GM19035 (cell line): ENCODE measurements at regions not wholly inside any gene's neighbourhood (a gene's known extent, or its start where the extent isn't known, plus 50 kb on each side); places are given as distances from the start of the nearest gene placed in this dataset.

Experiments used
- ATAC-seq: cut with Tn5 transposase; IDR thresholded peaks from one replicate; pipeline ENCODE4 v1.9.1; 2021; ENCODE audit not compliant: unreplicated experiment

DNA sequence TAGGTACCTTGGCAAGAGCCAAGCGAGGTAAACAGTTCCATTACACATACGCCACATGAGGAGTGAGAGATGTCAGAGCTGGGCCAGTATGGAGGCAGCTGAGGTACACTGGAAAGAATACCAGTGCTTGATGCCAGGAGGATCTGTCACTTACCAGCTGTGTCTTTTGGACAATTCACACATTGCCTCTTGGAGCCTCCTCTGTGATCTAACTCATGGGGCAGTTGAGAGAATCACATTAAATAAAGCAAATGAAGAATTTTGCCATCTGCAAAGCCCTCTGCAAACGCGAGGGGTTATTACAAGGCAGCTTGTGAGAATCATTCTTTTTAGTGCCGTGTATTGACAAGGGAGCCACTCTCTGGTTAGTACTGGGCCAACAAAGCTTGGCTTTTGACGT, 429.7 kb upstream of the KLF4 start:
- no peak for ATAC-seq

DNA sequence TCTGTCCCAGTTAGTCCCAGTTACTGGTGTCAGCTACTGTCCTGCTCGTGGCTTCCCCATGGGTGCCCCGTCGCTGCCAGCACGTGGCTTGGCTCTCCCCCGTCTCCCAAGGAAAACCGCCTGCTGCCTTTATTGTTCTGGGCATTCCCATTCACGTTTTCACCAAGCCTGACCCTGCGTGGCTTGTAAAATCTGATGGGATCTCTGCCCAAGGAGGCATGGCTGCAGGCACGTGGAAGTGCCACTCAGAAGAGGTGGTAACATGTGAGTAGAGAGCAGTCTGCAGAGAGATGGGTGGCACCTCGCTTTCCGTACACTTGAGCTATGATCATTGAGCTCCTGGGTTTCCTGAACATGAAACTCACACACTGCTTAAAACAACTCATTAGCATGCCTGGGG, 429.2 kb upstream of the KLF4 start:
- ATAC-seq: no peak

DNA sequence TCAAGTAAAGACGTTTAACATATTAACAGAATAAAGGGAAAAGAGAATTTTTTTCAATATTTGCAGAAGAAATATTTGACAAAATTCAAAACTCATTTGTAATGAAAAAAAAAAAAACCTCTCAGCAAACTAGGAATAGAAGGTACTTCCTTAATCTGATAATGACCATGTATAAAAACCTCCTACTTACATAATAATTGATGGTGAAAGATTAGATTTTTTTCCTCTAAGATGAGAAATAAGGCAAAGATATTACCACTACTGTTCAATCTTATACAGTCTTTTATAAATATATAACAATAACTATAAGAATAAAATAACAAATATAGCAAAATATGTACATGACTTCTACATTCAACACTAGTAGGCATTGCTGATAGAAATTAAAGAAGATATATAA, 424.6 kb upstream of the KLF4 start:
- no peak for ATAC-seq

DNA sequence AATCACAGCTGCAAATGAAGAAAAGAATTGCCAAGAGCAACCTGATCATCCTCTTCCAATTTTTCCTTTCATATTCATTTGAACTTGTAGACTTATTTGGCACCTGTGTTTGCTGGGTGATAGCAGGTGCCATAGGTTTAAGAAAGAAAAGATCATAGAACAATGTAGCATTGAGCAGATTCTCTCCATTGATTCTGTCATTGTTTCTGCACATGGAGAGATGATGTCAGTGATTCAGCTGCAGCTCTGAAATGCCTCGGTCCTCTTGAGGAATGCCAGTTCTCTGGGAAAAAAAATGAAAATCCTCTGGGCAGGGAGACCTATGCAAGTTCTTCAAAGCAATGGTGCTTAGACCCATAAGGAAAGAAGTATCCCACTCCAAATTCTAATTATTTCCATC, 418.1 kb upstream of the KLF4 start:
- no peak for ATAC-seq

DNA sequence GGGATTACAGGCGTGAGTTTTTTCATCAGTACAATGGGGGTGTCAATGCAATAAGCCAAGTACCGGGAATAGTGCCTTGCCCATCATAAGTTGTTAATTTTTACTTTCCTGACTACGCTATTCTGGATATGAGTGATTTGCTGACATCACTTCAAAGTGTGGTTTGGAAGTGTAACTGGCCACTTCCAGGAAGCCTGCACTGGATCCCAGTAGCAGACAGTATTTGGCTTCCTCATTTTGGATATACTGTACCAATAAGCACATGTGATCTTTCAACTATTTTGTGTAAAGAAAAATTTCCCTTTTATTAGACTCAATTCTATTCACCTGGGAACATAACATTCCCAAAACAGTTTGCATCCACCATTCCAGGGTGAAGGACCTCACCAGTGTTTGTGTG, 417.7 kb upstream of the KLF4 start:
- no peak for ATAC-seq

DNA sequence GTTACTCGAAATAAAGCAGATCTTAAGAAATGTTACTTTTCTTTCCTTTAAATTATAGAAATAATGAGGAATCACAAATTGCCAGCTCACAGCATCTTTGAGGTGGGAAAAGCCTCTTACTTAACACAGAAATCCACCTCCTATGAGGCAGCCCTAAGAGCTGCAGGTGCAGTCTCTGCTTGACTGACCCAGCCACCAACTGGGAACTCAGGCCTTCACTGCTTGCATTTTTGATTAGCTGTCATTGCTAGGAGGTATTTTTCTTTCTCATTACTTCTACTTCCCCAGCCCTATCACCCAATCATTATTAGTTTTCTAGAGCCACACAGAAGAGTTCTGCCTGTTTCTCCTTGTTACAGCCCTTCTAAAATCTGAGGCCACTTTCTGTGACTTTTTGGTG, 416.5 kb upstream of the KLF4 start:
- no peak for ATAC-seq

DNA sequence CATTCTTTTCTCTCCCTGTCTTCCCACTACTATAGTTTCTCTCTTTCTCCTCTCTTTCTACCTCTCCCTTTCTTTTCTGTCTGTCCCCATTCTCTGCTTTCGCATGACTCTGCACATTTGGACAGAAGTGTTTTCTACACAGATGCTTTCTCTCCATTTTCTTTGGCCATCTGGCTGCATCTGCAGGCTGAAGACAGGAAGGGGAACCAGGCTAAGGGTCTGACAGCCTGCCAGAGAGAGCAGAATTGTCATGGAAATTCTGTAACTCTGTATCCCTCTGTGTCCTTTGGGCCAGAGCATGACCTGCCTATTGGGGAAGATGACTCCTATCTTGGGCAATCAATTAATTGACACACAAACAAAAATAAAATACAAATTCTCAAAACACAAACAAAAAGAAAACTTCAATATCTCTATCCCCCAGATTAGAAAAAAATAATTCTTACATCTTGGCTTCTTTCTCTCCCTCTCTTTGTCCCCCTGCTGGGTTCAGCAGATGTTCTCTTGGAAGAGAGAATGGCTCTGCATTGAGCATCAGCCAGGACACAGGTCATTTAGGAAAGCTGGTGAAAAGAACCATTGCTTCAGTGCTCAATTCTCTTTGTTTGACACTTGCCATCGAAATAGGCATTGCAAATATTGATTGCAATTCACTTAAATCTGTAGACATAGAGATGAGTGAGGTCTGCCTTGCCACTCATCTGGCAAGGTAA, 415.9 kb upstream of the KLF4 start:
- ATAC-seq: no peak

DNA sequence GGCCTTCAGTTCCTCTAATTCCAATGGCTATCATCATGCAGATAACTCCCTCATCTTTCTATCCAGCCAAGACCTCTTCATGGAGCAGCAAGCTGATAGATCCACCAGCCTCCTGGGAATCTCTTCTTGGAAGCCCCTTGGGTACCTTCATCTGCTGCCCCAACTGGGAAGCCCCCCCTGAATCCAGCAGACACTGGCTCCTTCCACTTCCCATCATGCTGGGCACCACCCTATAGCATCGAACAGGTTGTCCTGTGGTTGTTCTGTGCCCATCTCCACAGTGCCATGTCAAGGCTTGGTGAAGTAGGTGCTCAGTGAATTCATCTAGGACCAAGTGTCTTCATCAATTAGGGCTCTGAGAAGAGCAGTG, 410.4 kb upstream of the KLF4 start:
- no peak for ATAC-seq

DNA sequence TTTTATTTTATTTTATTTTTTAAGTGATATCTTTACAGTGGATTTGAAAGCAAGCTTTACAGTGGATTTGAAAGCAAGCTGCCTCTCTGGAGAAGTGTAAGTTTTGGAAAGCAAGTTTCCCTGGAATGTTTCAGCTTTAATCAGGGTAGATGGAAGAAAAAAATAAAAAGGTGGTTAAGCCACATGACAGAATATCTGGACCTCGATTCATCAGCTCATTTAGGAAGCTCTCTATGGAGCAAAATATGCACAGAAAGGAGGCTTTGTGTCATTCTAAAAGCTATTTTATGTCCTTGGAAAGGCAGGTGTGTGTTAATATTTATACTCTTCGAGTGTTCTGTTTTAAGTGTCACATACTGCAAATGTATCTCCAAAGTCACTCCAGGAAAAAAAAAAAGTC, 409.2 kb upstream of the KLF4 start:
- ATAC-seq: no peak

DNA sequence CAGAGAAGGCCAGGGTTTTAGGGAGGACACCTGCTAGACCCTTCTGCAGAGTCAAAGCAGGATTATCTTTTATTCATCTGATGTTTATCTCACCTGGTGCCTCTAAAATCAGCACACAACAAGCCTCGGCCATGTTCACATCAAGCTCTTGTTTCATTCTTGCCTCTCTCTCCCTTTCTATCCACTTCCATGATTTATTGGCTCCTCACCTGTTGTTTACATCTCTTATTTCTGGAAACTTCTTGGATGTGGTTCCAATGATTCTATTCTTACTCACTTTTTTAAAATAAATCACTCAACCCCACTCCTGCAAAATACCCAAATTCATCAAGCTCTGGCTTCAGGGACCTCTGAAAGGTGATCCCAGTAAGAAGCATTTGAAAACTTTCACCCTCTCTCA, 407.0 kb upstream of the KLF4 start:
- ATAC-seq: no peak

DNA sequence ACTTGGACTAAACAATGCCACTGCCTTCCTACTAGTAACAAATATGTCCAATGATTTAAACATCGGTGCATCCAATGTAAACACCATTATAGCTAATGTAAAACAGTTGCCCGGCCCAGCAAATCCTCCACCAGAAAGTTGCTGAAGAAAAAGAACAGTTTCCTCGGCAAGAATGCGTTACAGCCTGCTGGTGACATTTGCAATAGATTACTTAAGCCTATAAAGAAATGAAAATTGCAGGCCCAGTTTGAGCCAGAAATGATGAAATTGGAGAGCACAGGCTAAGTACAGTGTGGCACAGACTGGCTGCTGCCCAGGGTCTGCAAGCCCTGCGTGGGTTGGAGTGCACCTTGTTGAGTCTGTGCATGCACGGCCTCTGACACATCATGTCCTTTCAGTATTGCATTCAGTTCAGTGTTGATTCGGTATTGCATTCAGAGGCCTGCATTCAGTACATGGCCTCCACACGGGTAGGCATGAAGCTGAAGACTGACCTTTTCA, 406.0 kb upstream of the KLF4 start:
- no peak for ATAC-seq

DNA sequence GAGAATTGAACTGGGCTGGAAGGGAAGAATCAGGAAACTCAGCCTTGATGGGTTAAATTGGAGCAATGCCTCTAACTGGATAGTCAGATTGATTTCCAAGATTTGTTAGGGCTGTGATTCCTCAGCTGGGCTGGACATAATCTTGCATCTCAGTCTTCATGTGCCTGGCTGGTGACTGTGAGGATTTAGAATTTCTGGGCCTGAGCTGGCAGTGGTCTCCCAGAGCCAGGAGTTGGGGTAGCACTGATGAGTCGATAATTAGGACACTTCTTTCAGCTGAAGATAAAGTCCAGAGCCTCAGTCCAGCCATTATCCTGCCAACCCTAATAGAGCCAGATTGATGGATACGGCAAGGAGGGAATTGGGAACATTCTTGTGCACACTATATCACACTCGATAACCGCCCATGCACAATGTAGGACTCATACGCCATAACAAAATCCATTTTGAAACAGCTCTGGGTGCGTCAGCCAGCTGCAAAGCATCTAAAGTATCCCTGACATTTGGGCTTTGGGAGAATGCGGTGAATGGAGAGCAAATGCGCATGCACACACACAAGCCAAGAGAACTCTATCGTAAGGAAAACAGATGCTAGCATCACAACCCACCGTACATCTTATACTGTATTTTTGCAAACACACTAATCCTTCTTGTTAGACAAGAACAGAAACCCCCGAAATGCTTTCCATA, 405.1 kb upstream of the KLF4 start:
- ATAC-seq: no peak

DNA sequence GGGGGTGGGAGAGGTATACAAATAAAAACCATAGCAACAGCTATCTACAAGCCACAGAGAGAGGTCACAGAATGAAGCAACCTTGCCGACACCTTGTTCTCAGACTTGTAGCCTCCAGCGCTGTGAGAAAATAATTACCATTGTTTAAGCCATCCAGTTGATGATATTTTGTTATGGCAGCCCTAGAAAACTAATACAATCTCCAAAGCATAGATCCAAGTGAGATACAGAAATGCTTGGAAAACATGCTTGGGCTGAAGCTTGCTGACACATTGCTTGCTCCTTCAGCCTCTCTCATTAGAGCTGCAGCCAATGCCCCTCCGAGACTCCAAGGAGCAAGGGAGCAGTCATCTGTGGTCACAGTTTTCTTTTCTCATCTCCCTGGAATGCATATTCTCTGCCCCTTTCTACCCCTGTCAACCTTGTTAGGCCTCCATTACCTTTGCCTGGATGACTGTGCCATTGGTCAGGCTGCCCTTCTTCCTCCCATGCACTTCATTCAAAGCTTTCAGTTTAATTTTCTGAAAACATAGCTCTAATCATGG, 401.4 kb upstream of the KLF4 start:
- no peak for ATAC-seq

DNA sequence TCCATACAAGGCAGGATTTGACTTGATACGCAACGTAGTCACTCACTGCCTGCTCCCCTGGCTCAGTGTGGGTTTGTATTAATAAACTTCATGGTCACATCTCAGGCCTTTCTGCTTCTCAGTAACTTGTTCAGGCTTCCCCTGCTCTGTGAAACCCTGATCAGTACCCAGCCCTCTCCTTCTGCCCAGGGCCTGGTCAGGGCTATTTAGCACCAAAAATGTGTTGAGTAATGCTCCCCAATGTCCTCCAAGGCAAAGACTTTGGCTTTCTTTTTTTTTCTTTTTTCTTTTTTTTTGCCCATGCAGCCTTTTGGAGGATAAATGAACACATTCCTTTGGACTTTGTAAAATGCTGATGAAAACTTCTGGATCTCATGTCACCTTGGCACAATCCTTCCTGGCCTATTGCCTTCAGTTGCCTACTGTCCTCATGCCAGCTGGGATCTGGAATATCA, 399.2 kb upstream of the KLF4 start:
- no peak for ATAC-seq

DNA sequence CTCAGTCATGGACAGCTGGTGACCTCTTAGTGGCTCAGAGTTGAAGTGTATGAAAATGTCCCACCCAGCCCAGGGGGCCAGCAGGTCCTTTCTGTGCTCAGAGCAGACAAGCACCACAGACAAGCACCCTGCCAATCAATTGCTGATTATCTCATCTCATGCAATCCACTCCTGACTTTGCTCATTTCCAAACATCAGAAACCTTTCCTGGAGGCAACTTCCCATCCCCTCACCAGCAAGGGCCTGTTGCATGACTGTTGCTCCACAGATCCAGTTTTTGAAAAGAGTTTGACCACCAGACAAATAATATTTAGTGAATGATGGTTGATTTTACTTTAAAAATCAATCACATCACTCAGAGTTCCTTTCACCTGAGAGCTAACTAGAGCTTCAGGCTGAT, 397.3 kb upstream of the KLF4 start:
- ATAC-seq: no peak

DNA sequence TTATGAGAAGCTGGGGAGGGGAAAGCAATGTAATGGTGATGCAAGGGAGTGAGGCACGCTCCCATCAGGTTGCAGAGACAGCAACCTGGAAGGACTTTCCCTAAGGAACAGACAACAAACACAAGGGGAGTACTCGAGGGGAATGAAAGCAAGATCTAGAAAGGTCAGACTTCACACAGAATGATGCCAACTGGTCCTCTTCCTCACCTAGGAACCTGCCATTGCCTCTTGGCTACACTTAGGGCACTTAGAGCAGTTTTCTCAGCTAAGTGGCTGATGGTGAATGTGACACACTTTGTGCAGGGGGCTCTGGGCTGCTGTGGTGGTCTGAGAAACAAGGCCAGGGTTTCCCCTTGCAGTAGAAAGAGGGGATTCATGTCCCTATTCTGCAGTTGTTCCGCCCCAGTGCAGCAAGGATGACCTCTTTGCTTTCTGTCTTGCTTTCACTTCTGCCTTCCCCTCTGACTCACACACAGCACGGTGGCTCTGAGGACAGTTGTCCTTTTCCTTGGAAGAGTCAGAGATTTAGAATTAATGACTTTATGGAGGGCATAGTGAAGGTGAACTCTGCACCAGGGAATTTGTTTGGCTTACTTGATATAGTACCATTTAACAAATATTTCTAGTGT, 394.0 kb upstream of the KLF4 start:
- peak; percentile 92 for ATAC-seq

DNA sequence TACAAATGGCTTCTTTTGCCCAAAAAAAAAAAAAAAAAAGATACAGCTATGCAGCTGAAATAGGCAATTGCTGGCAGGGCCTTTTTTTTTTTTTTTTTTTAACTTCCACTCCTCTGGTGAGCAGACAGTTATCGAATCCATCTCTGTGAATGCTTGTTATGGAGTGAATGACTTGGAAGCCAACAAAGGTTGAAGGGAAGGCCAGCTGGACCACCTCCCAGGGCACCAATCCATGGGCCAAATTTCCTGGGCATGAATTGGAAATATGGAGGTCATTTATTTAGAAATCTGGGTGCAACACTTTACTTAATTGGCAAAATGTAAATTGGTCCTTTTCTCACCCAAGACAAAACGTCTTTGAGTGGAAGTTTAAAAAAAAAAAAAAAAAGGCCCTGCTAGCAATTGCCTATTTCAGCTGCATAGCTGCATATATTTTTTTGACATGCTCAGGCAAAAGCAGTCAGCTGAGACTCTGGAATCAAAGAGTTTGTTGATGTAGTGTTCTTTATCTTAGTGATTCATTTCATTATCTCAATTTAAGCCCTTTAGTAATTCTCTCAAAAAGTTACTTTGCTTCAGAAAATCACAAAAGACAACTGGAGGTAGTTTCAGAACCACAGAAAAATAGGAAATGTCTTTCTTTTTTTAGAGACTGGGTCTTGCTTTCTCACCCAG, 392.2 kb upstream of the KLF4 start:
- no peak for ATAC-seq

DNA sequence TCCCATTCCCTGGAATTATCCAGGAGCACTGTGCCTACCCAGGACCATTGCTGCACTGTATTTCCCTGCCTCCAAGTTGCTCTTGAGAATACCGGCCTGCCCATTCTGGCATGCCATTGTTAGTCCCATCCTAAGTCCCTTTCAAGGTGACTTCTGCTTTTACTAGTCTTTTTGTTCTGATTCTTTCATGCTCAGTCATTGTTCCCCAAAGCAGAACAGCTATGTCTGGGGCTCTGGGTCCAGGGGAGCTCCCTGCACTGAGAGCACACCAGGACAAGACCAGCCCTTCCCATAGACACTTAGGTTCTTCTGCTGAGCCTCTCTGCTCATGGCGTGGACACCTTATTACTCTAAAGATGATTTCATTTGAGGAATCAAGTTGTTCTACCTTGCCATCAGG, 388.9 kb upstream of the KLF4 start:
- no peak for ATAC-seq

DNA sequence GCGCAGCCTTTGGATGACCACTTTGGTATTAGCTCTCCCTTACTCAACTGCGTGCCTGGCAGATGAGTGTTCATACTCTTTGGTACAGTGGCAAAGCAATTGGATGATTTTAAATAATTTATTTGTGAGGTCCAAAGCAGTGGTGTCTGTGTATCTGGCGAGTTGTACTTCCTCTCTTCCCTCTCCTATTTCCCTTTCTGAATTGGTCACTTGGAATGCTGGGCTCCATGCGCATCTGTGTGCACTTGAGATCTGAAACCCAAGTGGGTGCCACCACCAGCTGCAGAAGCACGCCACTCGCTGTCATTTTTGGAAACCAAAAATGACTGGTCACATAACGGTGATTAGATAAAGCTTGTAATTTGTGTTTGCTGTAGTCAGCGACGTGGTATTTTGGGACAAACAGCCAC, 386.0 kb upstream of the KLF4 start:
- ATAC-seq: no peak

DNA sequence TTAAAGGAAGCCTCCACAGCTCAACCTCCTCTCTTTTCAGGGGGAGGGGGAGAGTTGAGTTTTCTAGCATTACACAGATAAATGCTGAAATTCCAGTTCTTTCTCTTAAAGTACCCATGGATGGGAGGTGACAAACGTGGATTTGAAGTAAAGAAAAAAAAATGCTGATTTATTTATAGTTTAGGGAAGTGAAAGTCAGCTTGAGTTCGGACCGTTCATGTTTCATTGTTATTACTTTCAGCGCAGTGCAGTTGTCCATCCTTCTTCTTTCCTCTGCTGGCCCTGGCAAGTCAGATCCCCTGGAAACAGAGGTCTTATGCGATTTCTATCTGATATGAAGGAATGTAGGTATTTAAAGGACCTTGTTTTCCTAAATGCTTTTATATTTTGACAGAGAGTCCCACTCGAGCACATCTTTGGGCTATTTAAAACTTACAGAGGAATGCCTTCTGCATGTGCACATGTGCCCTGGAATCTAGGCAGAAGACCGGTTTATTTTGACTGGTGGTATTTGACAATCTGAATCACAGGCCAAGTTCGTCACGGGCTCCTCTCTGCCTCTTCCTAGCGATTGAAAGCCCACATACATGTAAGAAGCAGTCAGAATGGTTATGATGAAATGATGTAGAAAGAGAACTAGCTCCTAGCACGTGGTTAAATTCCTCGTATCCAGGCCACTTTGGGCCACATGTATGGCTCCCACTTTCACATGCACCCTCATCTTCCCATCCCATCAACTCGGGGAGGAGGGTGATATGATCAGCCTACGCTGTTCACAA, 385.2 kb upstream of the KLF4 start:
- ATAC-seq: peak; percentile 80

DNA sequence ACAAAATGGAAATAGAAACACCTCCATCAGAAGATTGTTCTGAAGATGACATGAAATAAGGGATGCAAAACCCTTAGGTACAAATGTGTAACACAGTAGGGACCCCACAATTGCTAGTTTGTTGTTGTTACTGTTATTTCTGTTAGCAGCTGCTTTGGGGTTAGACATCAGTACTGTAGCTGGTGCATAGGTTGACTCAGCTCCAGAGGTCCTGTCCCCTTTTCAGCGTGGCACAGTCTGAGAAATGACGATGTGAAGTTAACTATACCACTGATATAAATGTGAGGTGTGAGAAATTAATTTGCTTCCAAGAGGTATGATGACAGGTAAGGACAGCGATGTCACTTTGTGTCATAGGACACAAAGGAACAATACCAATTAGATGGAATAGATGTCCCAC, 384.6 kb upstream of the KLF4 start:
- ATAC-seq: peak; percentile 33
